Type B pancreatic cell (in vitro differentiated cells): ENCODE measurements at regions not wholly inside any gene's neighbourhood (a gene's known extent, or its start where the extent isn't known, plus 50 kb on each side); places are given as distances from the start of the nearest gene placed in this dataset.

Source experiments
- DNase-seq: peaks from one replicate; pipeline ENCODE4 v3.0.0; 2021; ENCODE audit warnings: mixed read lengths; ENCODE audit not compliant: unreplicated experiment; ENCODE audit errors: extremely low spot score
- H3K27ac Mint-ChIP-seq: 2 replicates; pipeline ENCODE4 v1.8.0; 2021; ENCODE audit warnings: mild to moderate bottlenecking, mixed read lengths
- H3K27me3 Mint-ChIP-seq: 2 replicates; pipeline ENCODE4 v1.8.0; 2021; ENCODE audit warnings: mixed read lengths
- H3K36me3 Mint-ChIP-seq: 2 replicates; pipeline ENCODE4 v1.8.0; 2021; ENCODE audit warnings: mixed read lengths
- H3K4me1 Mint-ChIP-seq: one replicate; pipeline ENCODE4 v1.8.0; 2021; ENCODE audit warnings: mixed read lengths; ENCODE audit not compliant: unreplicated experiment
- H3K4me3 Mint-ChIP-seq: 2 replicates; pipeline ENCODE4 v1.8.0; 2021; ENCODE audit warnings: mild to moderate bottlenecking, mixed read lengths
- H3K9me3 Mint-ChIP-seq: 2 replicates; pipeline ENCODE4 v1.8.0; 2021; ENCODE audit warnings: mixed read lengths
- CTCF ChIP-seq: fragments of 200-600 bp; sonication (generic); conservative IDR thresholded peaks from 2 replicates; pipeline ENCODE4 v1.5.0; 2021; ENCODE audit warnings: antibody characterized with exemption, mild to moderate bottlenecking

- H3K27me3 Mint-ChIP-seq = peaks cover 19% of the 10 kb centered on the region
- no peak for TF ChIP-seq CTCF
- no peak overlapping the region for H3K27ac Mint-ChIP-seq
- peaks cover 5% of the 10 kb centered on the region for H3K4me1 Mint-ChIP-seq
- H3K36me3 Mint-ChIP-seq = no peaks in the 10 kb centered on the region
- H3K4me3 Mint-ChIP-seq = no peak overlapping the region
- DNase-seq = no peak
- H3K9me3 Mint-ChIP-seq = peaks cover 4% of the 10 kb centered on the region
Observed at GRCh38 chr10:124268976-124269375, 149.7 kb downstream of the OAT start.

GRCh38 chr10:124267911-124268549 lies 150.7 kb downstream of the OAT start:
- H3K9me3 Mint-ChIP-seq = no peaks in the 10 kb centered on the region
- H3K27ac Mint-ChIP-seq = no peak overlapping the region
- H3K27me3 Mint-ChIP-seq = peaks cover 24% of the 10 kb centered on the region
- DNase-seq = no peak
- TF ChIP-seq CTCF = no peak
- H3K36me3 Mint-ChIP-seq = no peaks in the 10 kb centered on the region
- no peak overlapping the region for H3K4me3 Mint-ChIP-seq
- peaks cover 8% of the 10 kb centered on the region for H3K4me1 Mint-ChIP-seq

- H3K4me3 Mint-ChIP-seq = no peak overlapping the region
- H3K27me3 Mint-ChIP-seq = peaks cover 24% of the 10 kb centered on the region
- DNase-seq = no peak
- H3K36me3 Mint-ChIP-seq = no peaks in the 10 kb centered on the region
- H3K4me1 Mint-ChIP-seq = peaks cover 8% of the 10 kb centered on the region
- no peak overlapping the region for H3K27ac Mint-ChIP-seq
- H3K9me3 Mint-ChIP-seq = no peaks in the 10 kb centered on the region
- no peak for TF ChIP-seq CTCF
Observed at GRCh38 chr10:124267231-124267885, 151.4 kb downstream of the OAT start.

- Mint-ChIP-seq H3K27ac (no peak overlapping the region), H3K36me3 (no peaks in the 10 kb centered on the region), H3K4me3 (no peak overlapping the region), H3K4me1 (peaks cover 8% of the 10 kb centered on the region), H3K9me3 (no peaks in the 10 kb centered on the region), H3K27me3 (peaks cover 29% of the 10 kb centered on the region)
- DNase-seq = no peak
- no peak for TF ChIP-seq CTCF
Observed at GRCh38 chr10:124266468-124267230, 152.1 kb downstream of the OAT start.

GRCh38 chr10:124265776-124266467 lies 152.8 kb downstream of the OAT start:
- Mint-ChIP-seq H3K27me3 (peaks cover 34% of the 10 kb centered on the region), H3K36me3 (no peaks in the 10 kb centered on the region), H3K27ac (no peak overlapping the region), H3K4me3 (no peak overlapping the region), H3K4me1 (peaks cover 8% of the 10 kb centered on the region), H3K9me3 (no peaks in the 10 kb centered on the region)
- TF ChIP-seq CTCF = no peak
- no peak for DNase-seq
